GM12878 (cell line): ENCODE measurements at regions not wholly inside any gene's neighbourhood (a gene's known extent, or its start where the extent isn't known, plus 50 kb on each side); places are given as distances from the start of the nearest gene placed in this dataset.

Experiments used
- ZSCAN29 ChIP-seq: fragments of 450-650 bp; IDR thresholded peaks from 2 replicates; pipeline ENCODE4 v1.6.1; 2017; ENCODE audit warnings: mild to moderate bottlenecking, moderate library complexity
- TF ChIP-seq, protein P1 (sequence below): fragments of 450-650 bp; IDR thresholded peaks from 2 replicates; pipeline ENCODE4 v1.6.1; 2016; ENCODE audit warnings: mild to moderate bottlenecking, moderate library complexity, borderline replicate concordance
- TF ChIP-seq, protein P2 (sequence below): fragments of 450-650 bp; IDR thresholded peaks from 2 replicates; pipeline ENCODE4 v1.6.1; 2017; ENCODE audit warnings: low read depth, mild to moderate bottlenecking, moderate library complexity
- TF ChIP-seq, protein P3 (sequence below): IDR thresholded peaks from 2 replicates; pipeline ENCODE4 v1.6.1; 2012; ENCODE audit warnings: improper control_type of control experiment, low read depth, low read length; ENCODE audit not compliant: insufficient replicate concordance

DNA sequence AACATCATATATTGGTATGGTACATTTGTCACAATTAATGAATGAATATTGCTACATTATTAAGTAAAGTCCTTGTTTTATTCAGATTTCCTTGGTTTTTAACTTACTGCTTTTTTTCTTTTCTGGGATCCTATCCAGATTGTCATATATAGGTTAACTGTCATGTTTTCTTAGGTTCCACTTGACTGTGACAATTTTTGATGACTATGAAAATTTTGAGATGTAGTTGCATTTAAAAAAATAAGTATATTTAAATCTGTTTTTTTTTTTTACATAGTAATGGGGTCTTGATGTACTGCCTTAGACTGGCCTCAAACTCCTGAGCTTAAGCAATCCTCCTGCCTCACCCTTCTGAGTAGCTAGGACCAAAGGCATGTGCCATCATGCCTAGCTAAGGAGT lies 76.8 kb downstream of the ATP6V1G3 start (continued):
- TF ChIP-seq, protein P1, sequence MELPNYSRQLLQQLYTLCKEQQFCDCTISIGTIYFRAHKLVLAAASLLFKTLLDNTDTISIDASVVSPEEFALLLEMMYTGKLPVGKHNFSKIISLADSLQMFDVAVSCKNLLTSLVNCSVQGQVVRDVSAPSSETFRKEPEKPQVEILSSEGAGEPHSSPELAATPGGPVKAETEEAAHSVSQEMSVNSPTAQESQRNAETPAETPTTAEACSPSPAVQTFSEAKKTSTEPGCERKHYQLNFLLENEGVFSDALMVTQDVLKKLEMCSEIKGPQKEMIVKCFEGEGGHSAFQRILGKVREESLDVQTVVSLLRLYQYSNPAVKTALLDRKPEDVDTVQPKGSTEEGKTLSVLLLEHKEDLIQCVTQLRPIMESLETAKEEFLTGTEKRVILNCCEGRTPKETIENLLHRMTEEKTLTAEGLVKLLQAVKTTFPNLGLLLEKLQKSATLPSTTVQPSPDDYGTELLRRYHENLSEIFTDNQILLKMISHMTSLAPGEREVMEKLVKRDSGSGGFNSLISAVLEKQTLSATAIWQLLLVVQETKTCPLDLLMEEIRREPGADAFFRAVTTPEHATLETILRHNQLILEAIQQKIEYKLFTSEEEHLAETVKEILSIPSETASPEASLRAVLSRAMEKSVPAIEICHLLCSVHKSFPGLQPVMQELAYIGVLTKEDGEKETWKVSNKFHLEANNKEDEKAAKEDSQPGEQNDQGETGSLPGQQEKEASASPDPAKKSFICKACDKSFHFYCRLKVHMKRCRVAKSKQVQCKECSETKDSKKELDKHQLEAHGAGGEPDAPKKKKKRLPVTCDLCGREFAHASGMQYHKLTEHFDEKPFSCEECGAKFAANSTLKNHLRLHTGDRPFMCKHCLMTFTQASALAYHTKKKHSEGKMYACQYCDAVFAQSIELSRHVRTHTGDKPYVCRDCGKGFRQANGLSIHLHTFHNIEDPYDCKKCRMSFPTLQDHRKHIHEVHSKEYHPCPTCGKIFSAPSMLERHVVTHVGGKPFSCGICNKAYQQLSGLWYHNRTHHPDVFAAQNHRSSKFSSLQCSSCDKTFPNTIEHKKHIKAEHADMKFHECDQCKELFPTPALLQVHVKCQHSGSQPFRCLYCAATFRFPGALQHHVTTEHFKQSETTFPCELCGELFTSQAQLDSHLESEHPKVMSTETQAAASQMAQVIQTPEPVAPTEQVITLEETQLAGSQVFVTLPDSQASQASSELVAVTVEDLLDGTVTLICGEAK: no peak
- TF ChIP-seq, protein P2, sequence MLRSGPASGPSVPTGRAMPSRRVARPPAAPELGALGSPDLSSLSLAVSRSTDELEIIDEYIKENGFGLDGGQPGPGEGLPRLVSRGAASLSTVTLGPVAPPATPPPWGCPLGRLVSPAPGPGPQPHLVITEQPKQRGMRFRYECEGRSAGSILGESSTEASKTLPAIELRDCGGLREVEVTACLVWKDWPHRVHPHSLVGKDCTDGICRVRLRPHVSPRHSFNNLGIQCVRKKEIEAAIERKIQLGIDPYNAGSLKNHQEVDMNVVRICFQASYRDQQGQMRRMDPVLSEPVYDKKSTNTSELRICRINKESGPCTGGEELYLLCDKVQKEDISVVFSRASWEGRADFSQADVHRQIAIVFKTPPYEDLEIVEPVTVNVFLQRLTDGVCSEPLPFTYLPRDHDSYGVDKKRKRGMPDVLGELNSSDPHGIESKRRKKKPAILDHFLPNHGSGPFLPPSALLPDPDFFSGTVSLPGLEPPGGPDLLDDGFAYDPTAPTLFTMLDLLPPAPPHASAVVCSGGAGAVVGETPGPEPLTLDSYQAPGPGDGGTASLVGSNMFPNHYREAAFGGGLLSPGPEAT: no peak
- TF ChIP-seq, protein P3, sequence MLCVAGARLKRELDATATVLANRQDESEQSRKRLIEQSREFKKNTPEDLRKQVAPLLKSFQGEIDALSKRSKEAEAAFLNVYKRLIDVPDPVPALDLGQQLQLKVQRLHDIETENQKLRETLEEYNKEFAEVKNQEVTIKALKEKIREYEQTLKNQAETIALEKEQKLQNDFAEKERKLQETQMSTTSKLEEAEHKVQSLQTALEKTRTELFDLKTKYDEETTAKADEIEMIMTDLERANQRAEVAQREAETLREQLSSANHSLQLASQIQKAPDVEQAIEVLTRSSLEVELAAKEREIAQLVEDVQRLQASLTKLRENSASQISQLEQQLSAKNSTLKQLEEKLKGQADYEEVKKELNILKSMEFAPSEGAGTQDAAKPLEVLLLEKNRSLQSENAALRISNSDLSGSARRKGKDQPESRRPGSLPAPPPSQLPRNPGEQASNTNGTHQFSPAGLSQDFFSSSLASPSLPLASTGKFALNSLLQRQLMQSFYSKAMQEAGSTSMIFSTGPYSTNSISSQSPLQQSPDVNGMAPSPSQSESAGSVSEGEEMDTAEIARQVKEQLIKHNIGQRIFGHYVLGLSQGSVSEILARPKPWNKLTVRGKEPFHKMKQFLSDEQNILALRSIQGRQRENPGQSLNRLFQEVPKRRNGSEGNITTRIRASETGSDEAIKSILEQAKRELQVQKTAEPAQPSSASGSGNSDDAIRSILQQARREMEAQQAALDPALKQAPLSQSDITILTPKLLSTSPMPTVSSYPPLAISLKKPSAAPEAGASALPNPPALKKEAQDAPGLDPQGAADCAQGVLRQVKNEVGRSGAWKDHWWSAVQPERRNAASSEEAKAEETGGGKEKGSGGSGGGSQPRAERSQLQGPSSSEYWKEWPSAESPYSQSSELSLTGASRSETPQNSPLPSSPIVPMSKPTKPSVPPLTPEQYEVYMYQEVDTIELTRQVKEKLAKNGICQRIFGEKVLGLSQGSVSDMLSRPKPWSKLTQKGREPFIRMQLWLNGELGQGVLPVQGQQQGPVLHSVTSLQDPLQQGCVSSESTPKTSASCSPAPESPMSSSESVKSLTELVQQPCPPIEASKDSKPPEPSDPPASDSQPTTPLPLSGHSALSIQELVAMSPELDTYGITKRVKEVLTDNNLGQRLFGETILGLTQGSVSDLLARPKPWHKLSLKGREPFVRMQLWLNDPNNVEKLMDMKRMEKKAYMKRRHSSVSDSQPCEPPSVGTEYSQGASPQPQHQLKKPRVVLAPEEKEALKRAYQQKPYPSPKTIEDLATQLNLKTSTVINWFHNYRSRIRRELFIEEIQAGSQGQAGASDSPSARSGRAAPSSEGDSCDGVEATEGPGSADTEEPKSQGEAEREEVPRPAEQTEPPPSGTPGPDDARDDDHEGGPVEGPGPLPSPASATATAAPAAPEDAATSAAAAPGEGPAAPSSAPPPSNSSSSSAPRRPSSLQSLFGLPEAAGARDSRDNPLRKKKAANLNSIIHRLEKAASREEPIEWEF: no peak
- no peak for TF ChIP-seq ZSCAN29
